ENCODE measurements at regions not wholly inside any gene's neighbourhood (a gene's known extent, or its start where the extent isn't known, plus 50 kb on each side); places are given as distances from the start of the nearest gene placed in this dataset.

DNA sequence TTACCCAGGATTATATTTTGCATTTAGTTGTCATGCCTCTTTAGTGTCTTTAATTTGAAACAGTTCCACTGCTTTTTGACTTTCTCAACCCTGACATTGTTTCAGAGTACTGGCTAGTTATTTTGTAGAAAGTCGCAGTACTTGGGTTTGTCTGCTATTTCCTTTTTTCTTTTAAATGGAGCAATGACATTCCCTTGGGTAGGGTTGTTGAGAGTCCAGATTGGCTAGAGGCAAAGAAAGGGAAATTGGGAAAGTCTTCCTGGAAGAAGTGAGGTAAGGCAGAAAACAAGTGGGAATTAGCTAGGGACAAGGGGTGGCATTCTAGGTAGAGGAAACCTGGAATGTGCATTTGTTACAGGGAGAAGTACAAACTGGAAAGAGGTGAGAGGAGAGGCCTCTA lies 245.9 kb downstream of the EMP1 start:
- TF ChIP-seq, protein P1, sequence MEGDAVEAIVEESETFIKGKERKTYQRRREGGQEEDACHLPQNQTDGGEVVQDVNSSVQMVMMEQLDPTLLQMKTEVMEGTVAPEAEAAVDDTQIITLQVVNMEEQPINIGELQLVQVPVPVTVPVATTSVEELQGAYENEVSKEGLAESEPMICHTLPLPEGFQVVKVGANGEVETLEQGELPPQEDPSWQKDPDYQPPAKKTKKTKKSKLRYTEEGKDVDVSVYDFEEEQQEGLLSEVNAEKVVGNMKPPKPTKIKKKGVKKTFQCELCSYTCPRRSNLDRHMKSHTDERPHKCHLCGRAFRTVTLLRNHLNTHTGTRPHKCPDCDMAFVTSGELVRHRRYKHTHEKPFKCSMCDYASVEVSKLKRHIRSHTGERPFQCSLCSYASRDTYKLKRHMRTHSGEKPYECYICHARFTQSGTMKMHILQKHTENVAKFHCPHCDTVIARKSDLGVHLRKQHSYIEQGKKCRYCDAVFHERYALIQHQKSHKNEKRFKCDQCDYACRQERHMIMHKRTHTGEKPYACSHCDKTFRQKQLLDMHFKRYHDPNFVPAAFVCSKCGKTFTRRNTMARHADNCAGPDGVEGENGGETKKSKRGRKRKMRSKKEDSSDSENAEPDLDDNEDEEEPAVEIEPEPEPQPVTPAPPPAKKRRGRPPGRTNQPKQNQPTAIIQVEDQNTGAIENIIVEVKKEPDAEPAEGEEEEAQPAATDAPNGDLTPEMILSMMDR (IDR thresholded peaks at IDR 0.05; ENCODE audit: extremely low read depth, missing control alignments) = no peak
- no peak for DNase-seq (ENCODE audit: low spot score)

DNA sequence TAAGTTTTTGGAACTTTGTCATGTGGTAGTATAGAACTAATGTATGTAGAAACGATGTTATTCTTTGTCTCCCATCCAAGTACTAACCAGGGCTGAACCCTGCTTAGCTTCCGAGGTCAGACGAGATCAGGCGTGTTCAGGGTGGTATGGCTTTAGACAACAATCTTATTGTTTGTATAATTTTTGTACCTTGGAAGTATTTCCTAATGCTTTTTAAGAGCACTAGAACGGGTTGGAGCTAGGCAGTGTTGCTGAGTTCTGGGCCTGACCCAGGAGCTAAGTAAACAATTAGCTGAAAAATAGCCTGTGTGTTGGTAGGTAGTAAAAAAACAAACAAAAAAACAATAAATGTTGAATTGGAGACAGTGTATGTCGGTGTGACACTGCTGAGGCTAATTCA lies 244.3 kb downstream of the EMP1 start:
- TF ChIP-seq, protein P1 (IDR thresholded peaks at IDR 0.05; ENCODE audit: extremely low read depth, missing control alignments) = no peak
- DNase-seq (ENCODE audit: low spot score) = no peak

DNA sequence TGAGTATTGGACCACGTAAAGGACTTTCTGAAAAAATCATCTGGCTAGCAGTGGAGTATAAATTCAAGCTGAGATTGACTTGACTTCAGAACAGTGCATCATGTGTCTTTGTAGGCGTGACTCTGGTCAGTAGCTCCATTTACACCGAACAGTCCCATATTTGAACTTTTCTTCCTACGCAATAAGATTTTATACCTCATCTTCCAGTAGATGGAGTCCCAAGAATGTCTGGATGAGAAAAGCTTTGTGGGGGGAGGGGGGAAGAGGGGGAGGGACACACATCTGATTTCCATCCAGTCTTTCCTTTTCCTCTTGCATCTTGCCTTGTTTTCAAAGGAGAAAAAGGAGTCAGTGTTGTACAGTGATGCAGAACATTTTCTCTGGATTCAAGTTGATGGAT lies 241.0 kb downstream of the EMP1 start:
- TF ChIP-seq, protein P1 (IDR thresholded peaks at IDR 0.05; ENCODE audit: extremely low read depth, missing control alignments) = no peak
- no peak for DNase-seq (ENCODE audit: low spot score)

DNA sequence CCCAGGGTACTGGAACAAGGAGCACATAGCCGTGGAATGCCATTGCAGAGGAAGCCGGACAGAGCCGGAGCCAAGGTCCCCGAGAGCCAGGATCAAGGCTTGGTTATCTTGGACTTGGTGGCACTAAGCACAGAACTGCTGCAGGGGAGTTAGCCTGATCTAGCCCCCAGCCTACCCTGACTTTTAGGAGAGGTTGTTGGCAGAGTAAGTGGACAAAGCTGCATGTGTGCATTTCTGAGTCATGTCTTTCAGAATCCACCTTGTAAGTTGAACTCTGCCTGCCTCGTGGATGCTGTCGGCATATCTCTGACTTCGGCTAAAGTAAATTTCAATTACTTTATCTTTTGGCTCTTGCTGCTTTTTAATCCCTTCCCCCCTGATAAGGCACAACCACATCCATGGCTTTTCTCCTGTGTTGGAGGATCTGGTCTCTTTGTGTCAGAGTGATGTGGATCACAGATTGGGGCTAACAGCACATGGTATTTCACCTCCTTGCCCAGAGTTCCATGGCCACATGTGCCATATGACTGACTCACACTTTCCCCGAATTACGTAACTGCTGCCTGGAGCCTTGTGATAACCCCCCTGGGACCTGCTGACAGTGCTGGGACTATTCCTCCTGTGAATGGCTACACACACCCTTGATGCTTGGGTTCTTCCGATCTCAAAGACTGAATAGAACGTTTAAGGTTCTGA lies 240.3 kb downstream of the EMP1 start:
- no peak for DNase-seq (ENCODE audit: low spot score)
- TF ChIP-seq, protein P1 (IDR thresholded peaks at IDR 0.05; ENCODE audit: extremely low read depth, missing control alignments) = no peak

DNA sequence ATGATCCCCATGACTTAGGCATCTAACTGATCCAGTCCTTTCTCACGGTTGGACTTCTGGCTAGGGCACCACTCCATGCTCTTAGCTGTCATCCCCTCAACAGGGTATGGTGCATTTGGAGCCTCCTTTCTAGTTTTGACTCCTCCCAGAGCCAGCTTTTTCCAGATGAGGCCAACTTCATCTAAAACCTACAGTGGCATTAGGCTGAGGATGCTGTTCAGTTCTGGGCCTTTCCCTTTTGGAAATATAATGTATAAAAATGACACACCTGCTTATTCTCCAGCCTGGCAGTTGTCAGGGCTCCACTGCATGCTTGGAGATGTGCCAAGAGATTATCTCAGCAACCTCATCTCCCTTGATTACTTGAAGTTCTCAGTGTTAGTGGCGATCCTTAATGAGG lies 239.7 kb downstream of the EMP1 start:
- no peak for DNase-seq (ENCODE audit: low spot score)
- TF ChIP-seq, protein P1 (IDR thresholded peaks at IDR 0.05; ENCODE audit: extremely low read depth, missing control alignments) = no peak

DNA sequence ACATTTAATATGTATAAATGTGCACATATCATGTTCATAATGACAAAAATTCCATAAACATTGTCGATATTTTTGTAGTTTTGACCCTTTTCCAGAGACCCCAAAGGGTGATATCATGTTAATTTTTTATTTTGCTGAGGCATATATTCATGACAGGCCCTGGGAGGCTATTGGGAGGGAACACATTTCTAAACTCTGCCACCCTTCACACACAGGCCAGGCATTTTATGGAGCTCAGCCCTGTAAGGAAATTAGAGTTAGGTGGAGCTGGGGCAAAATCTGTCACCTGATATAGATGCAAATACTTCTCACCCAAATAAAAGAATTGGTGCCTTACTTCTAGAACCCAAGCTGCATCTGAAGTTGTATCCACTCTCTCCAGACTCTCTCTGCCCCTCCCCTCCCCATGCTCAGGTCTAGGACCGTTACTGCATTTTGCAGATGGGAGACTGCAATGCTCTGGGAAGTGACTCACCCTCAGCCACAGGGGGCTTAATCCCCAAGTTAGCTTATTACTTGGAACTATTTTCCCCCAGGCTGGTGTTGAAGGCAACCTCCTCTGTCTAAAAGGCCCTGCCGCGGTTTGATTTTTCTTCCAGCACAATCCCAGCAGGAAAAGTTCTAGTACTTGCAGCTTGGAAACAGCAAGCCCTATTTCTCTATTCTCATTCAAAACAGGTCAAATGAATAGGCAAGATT lies 238.9 kb downstream of the EMP1 start:
- DNase-seq (ENCODE audit: low spot score) = no peak
- TF ChIP-seq, protein P1 (IDR thresholded peaks at IDR 0.05; ENCODE audit: extremely low read depth, missing control alignments) = no peak

DNA sequence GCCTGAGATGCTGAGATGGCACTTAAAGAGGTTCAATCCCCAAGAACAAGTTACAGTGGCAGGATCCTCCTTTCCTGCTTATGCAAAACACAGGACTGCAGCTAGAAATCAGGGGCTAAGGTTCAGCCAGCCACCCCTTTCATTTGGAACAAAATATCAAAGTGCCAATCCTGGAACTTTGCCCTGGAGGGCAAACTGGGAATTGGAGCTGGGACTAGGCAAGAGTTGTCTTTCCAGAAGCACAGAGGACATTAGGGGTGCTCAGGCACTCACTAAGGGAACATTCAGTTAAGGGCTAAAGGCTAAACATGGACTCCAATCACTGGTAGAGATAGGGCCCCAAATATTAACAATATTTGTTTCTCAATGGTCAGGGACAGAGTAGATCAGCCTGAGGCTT lies 237.2 kb downstream of the EMP1 start:
- TF ChIP-seq, protein P1 (IDR thresholded peaks at IDR 0.05; ENCODE audit: extremely low read depth, missing control alignments) = no peak

More for the DNA sequence above, 237.2 kb downstream of the EMP1 start:
- DNase-seq (ENCODE audit: low spot score) = no peak
